H1 (cell line): ENCODE measurements at regions not wholly inside any gene's neighbourhood (a gene's known extent, or its start where the extent isn't known, plus 50 kb on each side); places are given as distances from the start of the nearest gene placed in this dataset.

Source experiments
- EP300 ChIP-seq, 2 experiments: IDR thresholded peaks; 1 replicate in 1 of 2; 2 replicates in 1 of 2; pipeline ENCODE4 v1.6.1; 2011 to 2012; ENCODE audit warnings: low read depth in 2 of 2, low read length in 2 of 2, mild to moderate bottlenecking in 2 of 2, borderline replicate concordance in 1 of 2, inconsistent platforms in 1 of 2, moderate library complexity in 1 of 2
- RBBP5 ChIP-seq: IDR thresholded peaks from 2 replicates; pipeline ENCODE4 v1.7.1; 2012; ENCODE audit warnings: low read depth, mild to moderate bottlenecking, inconsistent platforms, low read length, moderate library complexity, borderline replicate concordance
- TBP ChIP-seq: IDR thresholded peaks from 2 replicates; pipeline ENCODE4 v1.6.1; 2011; ENCODE audit warnings: low read depth, low read length, improper control_type of control experiment

DNA sequence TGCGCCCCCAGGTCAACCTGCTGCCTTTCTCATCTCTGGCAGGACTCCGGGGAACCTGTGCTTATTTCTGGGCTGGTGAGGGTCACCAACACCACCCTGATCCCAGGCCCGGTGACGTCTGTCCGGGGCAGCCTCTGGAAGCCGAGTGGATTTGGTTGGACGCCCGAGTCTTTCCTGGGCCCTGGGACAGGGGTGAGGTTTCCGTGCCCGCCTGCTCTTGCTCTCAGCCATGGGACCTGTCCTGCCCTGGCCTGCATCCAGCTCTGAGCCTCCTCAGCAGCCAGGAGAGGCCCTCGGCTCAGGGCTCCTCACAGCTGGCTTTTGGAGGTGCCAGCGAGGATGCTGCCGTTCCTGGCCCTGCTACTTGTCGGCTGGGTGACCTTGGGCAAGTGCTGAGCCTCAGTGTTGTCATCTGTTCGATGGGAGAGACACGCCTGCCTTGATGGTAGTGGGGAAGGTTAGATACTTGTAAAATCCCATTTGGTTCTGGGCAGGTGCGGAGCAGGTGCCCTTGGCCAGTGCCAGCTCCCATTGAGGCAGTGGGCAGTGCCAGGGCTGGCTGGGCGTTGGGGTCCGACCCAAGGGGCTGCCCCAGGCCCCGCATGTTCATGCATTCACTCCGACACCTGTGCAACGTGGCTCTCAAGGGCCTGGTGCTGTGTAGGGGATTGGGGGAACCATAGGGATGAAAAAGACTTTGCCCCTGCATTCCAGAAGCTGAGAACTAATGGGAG is 58.9 kb upstream of the THY1 start (continued):
- TF ChIP-seq RBBP5, result no peak
- TF ChIP-seq TBP, result no peak
- TF ChIP-seq EP300 (IDR thresholded peaks at IDR 0.05; ENCODE audit: borderline replicate concordance in 1 of 2, low read depth in 2 of 2, low read length in 2 of 2), result no peak
